GM21529 (cell line): ENCODE measurements at regions not wholly inside any gene's neighbourhood (a gene's known extent, or its start where the extent isn't known, plus 50 kb on each side); places are given as distances from the start of the nearest gene placed in this dataset.
"Not testable (repeated sequence)": the region's sequence is repeated elsewhere in the genome, so short reads cannot be mapped to it uniquely, and the experiment has no call there.

Source experiments
- ATAC-seq: cut with Tn5 transposase; IDR thresholded peaks from one replicate; pipeline ENCODE4 v1.9.1; 2021; ENCODE audit not compliant: unreplicated experiment

DNA sequence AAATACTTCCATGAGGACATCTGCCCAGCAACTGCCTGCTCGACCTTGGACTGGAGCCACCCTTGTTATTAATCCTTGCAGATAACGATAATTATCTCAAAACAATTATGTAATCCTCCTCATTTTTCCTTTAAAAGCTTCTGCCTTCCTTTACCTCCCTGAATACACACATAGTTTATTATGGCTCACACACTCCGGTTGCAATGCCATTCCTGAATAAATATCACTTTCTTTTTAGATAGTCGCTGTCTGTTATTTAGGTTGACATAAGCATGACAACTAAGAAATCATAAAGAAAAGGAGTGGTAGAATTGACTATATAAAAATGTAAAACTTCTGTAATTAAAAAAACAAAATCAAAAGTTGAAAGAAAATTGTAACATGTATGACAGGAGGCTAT, 64.8 kb downstream of the B4GALT7 start:
- ATAC-seq = not testable (repeated sequence)

DNA sequence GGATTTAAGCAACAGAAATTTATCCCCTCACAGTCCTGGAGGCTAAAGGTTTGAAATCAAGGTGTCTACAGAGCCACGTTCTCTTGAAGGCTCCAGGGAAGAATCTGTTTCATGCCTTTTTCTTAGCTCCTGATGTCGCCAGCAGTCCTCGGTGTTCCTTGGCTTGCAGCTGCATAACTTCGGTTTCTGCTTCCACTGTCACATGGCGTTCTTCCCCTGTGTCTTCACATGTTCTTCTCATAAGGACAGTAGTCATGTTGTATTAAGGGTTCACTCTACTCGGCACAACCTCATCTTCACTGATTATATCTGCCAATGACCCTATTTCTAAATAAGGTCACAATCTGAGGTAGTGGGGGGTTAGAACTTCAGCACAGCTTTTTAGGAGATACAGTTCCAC, 65.2 kb downstream of the B4GALT7 start:
- not testable (repeated sequence) for ATAC-seq

DNA sequence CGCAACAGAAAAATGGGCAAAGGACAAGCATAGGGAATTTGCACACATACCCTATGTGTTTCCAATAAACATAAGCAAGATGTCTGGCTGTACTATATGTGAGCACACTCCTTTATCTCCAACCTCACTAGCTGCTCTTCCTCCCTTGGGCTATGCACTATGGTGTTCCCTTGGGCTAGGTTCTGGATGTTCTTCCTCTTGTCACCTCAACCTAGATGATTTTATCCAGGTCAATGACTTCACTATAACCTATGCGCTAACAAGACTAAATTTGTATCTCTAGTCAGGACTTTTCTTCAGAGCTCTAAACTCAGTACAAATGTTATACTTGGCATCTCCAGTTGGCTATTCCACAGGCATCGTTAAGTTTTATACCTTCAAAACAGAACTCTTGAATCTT, 66.0 kb downstream of the B4GALT7 start:
- ATAC-seq = not testable (repeated sequence)

DNA sequence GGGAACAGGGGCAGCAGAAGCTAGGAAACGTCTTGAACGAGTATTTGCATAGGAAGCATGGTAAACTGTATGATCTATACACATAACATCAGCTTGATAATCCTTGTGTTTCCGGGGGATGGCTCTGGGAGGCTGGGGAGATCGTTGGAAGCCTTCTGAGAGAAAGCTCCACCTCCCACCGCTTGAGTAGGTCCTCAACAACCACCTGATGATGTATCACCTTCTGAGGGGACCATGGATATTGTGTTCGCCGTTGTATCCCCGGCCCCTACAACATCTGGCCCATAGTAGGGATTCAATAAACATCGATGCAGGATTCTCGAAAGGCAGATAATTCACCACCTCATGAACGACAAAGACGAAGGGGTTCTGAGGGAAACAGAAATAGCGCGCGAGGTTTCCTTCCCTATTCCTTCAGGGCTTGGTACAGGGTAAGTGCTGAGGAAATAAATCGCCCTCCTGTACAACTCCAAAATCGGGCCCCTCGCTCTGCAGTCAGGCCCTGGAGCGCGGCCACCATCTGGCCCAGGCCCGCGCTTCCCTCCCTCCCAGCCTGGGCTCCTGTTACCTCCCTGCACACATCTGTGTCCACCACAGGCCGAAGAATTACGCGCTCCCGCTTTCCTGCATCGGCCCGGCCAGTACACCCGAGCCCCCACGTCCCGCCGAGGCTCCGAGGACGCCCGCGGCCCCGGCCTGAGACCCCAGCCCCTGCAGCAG, 71.3 kb downstream of the B4GALT7 start:
- peak; percentile 32 for ATAC-seq

DNA sequence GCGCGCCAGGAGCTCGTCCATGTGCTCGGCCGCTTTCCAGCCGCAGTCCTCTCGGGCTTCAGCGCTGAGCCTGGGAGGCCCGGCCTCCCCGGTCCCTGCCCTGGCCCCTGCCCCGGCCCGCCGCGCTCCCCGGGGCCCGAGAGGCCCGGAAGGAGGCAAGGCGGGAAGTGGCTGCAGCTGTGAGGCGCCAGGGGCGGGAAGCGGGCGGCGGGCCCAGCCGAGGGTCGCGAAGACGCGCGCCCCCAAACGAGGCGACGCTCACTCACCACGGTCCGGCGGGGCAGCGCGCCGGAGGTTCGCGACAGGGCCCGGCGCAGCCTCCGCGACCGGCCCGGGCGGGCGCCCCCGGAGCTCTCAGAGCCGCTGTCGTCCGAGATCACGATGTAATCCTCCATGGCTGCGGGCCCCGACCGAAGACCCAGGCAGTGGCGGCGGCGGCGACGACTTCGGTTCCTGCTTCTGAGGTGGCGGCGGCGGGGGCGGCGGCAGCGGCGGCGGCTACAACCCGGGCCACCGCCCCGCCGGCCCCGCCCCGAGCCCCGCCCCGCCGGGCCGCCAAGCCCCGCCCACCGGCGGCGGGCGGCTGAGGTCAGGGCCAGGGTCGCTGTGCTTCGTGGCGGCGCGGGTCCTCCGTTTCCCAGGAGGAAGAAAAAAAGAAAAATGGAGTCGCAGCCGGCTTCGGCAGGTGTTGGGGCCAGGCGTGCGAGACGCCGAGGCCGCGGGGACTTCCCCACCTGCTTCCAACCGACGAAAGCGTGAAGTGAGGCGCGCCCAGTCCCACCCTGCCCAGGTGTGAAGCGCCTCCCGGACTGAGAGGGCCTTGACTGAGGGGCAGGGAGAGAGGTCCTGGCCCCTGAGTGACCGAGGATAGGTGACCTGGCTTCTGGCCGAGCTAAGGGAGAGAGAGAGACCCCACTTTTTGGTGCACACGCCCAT, 72.1 kb downstream of the B4GALT7 start:
- ATAC-seq = peak; percentile 78
